ENCODE measurements at regions not wholly inside any gene's neighbourhood (a gene's known extent, or its start where the extent isn't known, plus 50 kb on each side); places are given as distances from the start of the nearest gene placed in this dataset.
"Not testable (repeated sequence)": the region's sequence is repeated elsewhere in the genome, so short reads cannot be mapped to it uniquely, and the experiment has no call there.

DNA sequence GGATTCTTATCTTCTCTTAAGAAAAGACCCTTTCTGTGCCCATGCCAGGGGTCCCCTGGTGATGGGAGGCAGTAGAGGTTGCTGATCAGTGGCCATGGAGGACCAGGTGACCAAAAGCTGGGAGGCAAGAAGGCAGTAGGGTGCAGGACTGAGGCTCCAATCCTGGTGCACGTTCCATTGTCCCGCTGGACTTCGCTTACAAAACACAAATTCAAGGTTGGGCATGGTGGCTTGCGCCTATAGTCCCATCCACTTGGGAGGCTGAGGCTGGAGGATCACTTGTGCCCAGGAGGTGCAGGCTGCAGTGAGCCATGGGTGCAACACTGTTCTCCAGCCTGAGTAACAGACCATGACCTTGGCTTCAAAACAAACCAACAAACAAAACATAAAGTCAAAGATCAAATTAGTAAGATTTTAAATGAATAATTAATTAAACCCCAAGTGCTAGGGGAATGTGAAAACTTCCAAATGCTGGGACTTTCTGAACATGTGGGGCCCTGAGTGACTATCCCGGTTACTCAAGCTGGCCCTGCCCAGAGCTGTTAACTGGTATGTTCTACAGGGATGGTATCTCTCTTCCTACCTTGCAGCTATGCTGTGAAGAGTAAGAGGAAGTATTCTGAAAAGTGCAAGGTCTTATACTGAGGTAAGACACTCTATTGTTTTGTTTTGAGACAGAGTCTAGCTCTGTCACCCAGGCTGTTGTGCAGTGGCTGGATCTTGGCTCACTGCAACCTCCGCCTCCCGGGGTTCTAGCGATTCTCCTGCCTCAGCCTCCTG is 97.6 kb downstream of the LYZL2 start:
- no peak for DNase-seq

DNA sequence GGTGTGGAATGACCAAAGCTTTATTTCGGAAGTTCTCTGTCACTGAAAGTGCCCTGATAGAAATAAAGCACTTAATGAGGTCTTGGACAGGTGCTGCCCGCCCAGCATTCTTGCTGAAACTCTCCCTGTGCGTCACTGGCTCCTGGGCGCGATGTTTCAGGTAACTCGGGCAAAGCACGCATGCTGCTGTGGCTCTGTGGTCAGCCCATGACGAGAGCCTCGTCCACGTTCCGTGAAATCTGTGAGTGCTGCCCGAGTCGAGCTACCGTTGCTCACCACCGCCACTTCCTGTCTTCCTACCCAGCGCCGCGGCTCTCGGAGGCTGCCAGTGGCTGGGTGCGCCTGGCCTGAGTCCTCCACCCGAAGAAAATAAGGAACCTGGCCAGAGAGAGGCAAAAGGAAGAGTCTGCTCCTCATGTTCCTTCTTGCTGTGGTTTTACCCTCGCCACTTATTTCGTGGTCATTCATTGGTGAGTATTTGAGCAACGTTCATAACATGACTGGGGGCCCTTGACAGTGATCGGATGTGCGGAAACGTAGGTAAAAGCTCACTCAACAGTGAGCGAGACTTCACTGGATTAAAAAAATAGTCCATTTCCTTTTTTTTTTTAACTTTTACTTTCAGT is 95.5 kb downstream of the MAP3K8 start:
- no peak for DNase-seq

DNA sequence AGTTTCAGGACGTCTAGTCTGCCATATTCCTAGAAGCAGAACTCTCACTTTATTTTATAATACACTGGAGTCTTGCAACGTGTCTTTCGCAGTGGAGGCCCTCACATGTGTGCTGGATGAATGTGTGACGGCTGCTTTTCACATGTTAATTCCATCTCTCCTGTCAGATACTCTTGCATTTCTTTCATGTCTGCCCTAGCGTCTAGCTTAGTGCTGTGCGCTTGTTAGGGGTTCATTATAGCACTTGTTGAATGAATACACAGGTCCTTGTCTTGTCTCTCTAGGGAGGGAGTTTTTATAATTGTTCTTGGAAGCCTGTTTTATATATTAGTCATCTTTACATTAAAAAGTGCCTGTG is 94.4 kb downstream of the MAP3K8 start:
- DNase-seq = no peak

DNA sequence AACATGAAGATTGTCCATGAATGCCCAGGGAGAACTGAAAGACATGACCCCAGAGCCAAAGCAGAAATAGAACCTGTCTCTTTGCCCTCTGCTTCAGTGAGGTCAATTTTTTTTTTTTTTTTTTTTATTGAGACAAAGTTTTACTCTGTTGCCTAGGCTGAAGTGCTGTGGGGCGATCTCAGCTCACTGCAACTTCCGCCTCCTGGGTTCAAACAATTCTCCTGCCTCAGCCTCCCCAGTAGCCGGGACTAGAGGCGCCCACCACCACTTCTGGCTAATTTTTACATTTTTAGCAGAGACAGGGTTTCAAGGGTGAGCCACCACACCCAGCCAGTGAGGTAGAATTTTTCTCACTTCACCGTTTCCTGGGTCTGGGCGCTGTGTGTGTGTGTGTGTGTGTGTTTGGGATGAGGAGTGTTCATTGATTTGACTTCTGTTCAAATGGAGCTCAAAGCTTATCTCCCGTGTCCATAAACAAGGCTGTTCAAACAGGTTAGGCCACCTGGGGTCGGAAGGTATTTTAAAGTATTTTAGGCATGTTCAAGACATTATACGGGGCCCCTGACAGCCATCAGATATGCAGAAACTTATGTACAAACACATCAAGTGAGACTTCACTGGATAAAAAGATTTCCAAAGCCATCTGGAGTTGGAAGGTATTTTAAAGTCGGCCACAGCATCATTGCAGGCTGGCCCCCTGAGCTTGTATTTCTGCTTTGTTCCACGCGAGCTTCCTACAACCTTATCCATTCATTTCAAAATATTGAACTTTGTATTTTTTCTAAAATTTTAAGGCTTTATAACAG is 93.8 kb downstream of the MAP3K8 start:
- DNase-seq = no peak

DNA sequence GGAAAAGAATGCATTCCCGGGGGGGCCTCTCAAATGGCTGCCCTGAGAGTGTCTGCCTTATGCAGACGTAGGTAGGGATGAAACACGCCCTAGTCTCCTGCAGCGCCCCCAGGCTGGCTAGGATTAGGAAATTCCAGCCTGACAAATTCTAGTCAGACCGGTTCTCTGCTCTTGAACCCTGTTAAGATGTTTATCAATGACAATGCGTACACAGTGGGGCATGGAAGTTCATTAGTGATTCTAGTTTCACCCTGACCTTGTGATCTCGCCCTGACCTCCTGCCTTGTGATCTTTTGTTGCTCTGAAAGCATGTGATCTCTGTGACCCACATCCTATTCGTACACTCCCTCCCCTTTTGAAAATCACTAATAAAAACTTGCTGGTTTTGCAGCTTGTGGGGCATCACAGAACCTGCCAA is 88.7 kb downstream of the MAP3K8 start:
- not testable (repeated sequence) for DNase-seq

DNA sequence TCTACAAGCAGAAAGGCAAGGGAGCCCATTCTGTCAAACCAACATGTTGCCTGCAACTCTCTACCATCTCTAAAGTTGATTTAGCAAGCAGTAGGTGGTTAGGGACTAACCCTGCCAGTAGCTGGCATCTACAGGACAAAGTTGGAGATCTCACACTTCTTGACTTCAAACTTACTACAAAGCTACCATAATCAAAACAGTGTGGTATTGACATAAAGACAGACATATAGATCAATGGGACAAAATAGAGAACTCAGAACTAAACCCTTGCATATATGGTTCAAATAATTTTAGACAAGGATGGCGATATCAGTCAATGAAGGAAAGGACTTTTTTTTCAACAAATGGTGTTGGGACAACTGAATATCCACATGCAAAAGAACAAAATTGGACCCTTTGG is 84.9 kb downstream of the MAP3K8 start:
- DNase-seq = no peak

All from NCI-H526 treated with DMSO at 0.1 percent for 48 hours (cell line).